ENCODE measurements at regions not wholly inside any gene's neighbourhood (a gene's known extent, or its start where the extent isn't known, plus 50 kb on each side); places are given as distances from the start of the nearest gene placed in this dataset.
"Not testable (repeated sequence)": the region's sequence is repeated elsewhere in the genome, so short reads cannot be mapped to it uniquely, and the experiment has no call there.

DNA sequence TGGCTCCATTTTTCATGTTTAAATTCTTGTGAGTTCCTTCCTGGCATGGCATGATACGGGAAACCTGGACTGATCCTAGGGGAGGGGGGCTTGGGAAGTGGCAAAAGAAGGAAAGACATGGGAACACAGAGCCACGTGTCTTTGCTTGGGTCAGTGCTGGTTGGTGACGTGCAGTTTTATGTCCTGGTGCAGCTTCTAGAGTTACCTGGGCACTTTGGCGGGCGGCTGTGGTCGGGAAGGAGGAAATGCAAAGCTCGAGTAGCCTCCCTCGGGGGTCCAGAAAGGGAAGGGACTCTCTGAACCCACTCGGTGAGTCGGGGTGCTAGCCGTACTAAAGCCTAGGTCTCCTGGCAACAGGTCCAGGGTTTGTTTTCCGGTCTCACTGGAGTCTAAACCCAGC, 94.6 kb downstream of the APOB start:
- DNase-seq (no peak), ATAC-seq (no peak)
- H3K27ac Mint-ChIP-seq, result no peak overlapping the region
- H3K4me3 Mint-ChIP-seq, result no peak overlapping the region
- no peaks in the 10 kb centered on the region for H3K9me3 Mint-ChIP-seq
- H3K4me1 Mint-ChIP-seq, result no peaks in the 10 kb centered on the region
- no peaks in the 10 kb centered on the region for H3K27me3 Mint-ChIP-seq

DNA sequence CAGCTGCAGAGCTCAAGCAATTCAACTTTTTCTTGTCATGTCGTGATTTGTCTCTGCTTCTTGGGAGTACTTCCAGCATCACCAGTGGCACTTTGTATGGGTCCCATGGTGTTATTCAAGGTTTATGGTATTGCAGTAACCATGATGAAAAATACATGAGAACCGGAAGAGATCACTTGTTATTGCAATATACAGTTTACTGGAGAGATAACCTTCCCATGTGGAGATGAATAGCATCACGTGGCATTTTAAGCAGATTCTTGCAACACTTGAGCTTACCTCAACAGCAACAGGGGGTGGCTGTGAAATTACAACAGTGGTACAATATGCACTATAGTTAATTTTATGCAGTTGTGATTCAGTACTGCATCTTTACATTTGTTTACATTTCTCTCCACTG, 97.4 kb downstream of the APOB start:
- DNase-seq, result no peak
- Mint-ChIP-seq H3K9me3 (no peaks in the 10 kb centered on the region), H3K4me3 (no peak overlapping the region), H3K4me1 (no peaks in the 10 kb centered on the region), H3K27ac (no peak overlapping the region), H3K27me3 (peaks cover 8% of the 10 kb centered on the region)
- ATAC-seq, result no peak

DNA sequence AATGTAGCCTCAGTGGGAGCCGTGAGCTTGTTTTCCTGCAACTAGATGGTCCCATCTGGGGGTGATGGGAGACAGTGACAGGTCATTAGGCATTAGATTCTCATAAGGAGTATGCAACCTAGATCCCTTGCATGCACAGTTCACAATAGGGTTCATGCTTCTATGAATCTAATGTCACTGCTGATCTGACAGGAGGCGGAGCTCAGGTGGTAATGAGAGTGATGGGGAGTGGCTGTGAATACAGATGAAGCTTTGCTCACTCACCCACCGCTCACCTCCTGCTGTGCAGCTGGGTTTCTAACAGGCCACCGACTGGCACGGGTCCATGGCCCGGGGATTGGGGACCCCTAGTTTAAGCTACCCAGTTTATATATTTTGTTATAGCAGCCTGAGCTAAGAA, 100.2 kb downstream of the APOB start:
- not testable (repeated sequence) for H3K27ac Mint-ChIP-seq, DNase-seq, ATAC-seq, H3K9me3 Mint-ChIP-seq, H3K4me3 Mint-ChIP-seq, H3K4me1 Mint-ChIP-seq
- peaks cover 25% of the 10 kb centered on the region for H3K27me3 Mint-ChIP-seq

DNA sequence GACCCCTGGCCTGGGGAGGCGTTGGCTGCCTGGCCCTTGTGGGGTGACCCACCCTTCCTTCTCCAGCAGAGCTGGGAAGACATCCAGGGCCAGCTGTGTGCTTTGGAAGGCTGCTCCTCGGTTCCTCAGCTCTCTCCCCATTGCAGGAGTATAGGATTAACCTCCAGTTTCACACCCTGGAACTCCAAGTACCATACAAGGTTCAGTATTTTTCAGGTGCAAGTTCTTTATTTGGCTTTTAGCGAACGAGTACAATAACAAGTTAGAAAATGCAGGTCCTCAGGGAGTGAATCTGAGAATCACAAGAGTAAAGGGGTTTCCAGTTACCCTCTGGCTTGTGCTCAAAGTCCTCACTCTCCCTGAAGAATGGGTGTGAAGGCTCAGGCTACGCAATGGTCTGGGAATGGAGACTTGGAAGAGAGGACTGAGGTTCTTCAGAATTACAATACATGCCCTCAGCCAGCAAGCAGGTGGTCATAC, 101.2 kb downstream of the APOB start:
- Mint-ChIP-seq H3K9me3 (no peaks in the 10 kb centered on the region), H3K4me1 (no peaks in the 10 kb centered on the region), H3K4me3 (no peak overlapping the region), H3K27ac (no peak overlapping the region), H3K27me3 (peaks cover 26% of the 10 kb centered on the region)
- ATAC-seq (no peak), DNase-seq (no peak)

DNA sequence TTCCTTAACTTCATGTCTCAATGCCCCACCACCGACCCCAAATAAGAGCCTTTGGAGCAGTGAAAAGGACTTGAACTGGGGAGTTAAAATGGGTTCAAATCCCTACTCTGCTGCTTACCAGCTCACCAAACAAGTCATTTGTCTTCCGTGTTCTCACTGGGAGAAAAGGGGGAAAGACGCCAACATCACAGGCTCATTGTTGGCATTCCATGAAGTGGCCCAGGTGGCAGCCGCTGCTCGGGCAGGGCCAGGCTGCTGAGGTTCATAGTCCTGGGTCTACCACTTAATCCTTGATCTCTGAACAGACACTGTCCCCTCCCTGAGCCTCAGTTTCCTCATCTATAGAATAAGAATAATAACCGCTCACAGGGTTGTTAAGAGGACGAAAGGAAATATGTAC, 103.0 kb downstream of the APOB start:
- Mint-ChIP-seq H3K4me1 (no peaks in the 10 kb centered on the region), H3K27me3 (peaks cover 26% of the 10 kb centered on the region), H3K27ac (no peak overlapping the region), H3K9me3 (no peaks in the 10 kb centered on the region), H3K4me3 (no peak overlapping the region)
- ATAC-seq (no peak), DNase-seq (no peak)

DNA sequence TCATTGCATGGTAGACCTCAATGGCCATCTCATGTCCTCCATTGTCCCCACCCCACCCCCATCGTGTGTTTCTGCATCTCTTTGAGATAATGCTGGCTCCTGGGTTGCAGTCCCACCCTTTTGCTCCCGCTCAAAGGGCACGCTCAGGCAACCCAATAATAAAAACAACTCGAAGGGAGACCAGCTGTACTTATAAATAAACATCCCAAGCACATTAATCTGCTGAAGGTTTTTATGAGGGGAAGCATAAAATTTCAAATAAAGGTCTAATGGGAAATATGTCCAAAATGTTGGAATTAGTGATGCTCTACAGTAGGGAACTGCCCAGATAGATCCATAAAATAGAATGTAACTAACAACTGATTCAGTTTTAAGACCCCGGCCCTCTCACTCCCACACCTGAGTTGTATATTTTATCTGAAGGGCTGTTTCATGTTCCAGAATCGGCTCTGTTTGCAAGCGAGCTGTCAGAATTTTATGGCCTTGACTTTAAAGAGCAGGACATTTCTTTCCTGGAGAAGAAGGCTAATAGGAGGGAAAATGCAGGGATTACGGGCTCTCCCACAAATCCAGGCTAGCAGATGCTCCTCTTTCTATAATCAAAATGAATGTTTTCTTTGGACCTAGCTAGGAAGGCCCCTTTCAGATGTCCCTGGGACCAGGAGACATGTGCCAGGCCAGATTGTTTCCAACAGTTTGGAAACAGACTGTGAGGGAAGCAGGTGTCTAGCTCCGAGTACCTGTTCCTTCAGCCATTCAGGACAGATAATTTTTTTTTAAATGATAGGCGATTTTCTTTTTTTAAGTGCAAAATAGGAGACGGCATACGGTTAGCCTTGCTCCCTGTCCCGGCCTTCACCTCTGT, 103.7 kb downstream of the APOB start:
- Mint-ChIP-seq H3K27ac (no peak overlapping the region), H3K4me1 (no peaks in the 10 kb centered on the region), H3K27me3 (peaks cover 26% of the 10 kb centered on the region), H3K4me3 (no peak overlapping the region), H3K9me3 (no peaks in the 10 kb centered on the region)
- ATAC-seq, result no peak
- DNase-seq, result no peak

DNA sequence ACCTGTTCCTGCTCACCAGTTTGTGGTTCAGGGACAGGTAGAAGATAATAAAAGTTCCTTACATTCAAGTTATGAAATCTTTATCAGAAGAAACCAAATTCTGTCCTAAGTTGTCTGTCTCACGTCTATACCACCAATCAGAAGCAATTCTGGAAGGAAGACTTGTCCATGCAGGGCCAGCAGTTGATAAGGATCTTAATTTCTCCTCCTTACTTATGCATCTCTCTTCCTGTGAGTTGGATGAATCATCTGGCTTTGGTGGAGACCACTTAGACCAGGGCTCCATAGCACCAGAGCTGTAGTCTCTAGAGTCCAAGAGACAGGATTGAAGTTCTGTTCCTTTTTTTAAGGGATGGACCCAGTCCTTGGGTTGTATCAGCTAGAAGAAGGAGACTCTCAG, 106.5 kb downstream of the APOB start:
- no peaks in the 10 kb centered on the region for H3K9me3 Mint-ChIP-seq
- peaks cover 38% of the 10 kb centered on the region for H3K27me3 Mint-ChIP-seq
- no peaks in the 10 kb centered on the region for H3K4me1 Mint-ChIP-seq
- ATAC-seq, result no peak
- H3K27ac Mint-ChIP-seq, result no peak overlapping the region
- no peak for DNase-seq
- H3K4me3 Mint-ChIP-seq, result no peak overlapping the region

DNA sequence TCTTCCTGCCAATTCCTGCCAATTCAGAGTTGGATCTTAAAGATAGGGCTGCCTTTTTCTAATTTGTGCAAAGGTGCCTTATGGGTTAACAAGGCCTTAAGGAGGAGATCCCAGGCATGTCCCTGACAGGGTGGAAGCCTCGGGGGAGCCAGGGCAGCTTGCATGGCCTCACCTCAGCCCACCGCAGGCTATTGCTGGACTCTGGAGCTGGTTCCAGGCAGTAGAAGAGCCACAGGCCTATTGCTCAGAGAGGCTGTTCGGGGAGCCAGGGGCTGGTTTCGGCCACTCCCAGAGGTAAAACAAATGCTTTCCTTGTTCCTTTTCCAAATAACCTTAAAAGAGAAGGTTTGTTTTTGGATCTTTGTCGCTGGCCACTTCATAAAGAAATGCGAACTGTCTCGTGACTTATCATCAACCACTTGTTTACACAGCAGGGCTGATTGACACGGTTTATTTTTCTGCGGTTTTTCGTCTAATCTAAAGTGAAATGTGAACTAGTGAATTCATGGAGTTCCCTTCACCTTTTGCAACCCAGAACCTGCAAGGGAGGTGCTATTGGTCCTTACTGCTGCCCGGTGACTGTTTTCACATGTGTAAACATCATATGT, 108.6 kb downstream of the APOB start:
- H3K4me3 Mint-ChIP-seq, result no peak overlapping the region
- no peak for ATAC-seq

DNA sequence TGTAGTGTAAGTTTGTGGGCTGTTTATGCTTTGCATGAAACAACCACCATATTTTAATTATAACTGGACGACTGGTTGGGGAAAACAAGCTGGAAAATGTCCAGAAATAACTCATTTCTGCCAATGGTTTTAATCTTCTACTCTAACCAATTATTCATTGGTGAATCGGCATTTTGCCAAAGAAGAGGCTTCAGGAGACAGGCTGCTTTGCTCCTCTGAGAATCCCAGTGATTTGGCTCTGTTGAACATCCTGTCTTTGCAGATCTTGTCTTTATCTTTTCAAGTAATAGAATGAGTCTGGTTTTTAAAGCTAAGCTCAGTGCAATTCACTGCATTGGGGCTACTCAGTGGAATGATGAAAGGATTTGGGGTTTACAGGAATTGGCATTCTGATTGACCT, 109.6 kb downstream of the APOB start:
- H3K4me1 Mint-ChIP-seq, result no peaks in the 10 kb centered on the region
- H3K27me3 Mint-ChIP-seq, result peaks cover 25% of the 10 kb centered on the region
- DNase-seq (no peak), ATAC-seq (no peak)
- H3K27ac Mint-ChIP-seq, result no peak overlapping the region
- peaks cover 0 to 4% of the 10 kb centered on the region in 2 donors for H3K9me3 Mint-ChIP-seq
- H3K4me3 Mint-ChIP-seq, result no peak overlapping the region

More for the DNA sequence above, 108.6 kb downstream of the APOB start:
- no peaks in the 10 kb centered on the region for H3K4me1 Mint-ChIP-seq
- H3K27me3 Mint-ChIP-seq, result peaks cover 27% of the 10 kb centered on the region
- no peak for DNase-seq
- no peak overlapping the region for H3K27ac Mint-ChIP-seq
- H3K9me3 Mint-ChIP-seq, result no peaks in the 10 kb centered on the region

DNA sequence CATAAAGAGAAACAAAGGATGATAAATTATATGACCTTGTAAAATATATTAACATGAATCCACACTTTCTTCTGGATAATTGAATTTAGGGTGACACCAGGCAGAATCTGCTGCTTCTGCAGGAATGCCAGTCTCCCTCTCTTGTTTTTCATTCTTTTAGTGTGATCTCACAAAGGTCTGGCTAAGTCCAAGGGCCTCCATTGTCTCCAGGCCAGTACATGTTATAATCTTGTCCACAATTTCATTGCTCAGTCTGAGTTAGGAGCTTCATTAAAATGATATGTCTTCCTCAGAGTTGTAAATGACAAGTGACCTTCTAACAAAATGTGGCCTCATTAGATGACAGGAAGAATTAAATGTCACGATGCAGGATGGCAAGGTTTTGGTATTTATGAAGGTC, 110.2 kb downstream of the APOB start:
- no peak for DNase-seq
- no peak overlapping the region for H3K27ac Mint-ChIP-seq
- no peak overlapping the region for H3K4me3 Mint-ChIP-seq
- peaks cover 3 to 9% of the 10 kb centered on the region in 2 donors for H3K9me3 Mint-ChIP-seq
- H3K27me3 Mint-ChIP-seq, result peaks cover 20% of the 10 kb centered on the region
- no peak for ATAC-seq
- no peaks in the 10 kb centered on the region for H3K4me1 Mint-ChIP-seq

DNA sequence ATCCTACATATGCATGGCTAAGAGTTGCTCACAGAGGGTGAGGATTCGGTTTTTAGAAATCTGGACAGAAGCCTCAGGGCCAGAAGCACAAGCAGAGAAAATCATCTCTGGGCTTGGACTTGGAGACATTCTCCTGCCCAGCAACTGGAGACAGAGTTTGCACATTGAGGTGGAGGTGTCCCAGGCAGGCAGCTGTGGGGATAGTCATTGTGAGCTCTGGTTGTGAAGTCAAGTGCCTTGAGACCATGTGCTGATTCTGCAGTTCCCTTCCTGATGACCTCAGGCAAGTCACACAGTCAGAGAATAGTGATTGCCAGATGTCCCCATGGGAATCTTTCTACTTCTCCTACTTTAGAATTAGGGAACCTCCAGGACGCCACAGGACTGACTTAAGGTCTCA, 108.4 kb upstream of the LDAH start:
- Mint-ChIP-seq H3K4me1 (no peaks in the 10 kb centered on the region), H3K27ac (no peak overlapping the region), H3K27me3 (peaks cover 18% of the 10 kb centered on the region), H3K4me3 (no peak overlapping the region), H3K9me3 (peaks cover 12 to 23% of the 10 kb centered on the region in 2 donors)
- no peak for DNase-seq
- no peak for ATAC-seq

DNA sequence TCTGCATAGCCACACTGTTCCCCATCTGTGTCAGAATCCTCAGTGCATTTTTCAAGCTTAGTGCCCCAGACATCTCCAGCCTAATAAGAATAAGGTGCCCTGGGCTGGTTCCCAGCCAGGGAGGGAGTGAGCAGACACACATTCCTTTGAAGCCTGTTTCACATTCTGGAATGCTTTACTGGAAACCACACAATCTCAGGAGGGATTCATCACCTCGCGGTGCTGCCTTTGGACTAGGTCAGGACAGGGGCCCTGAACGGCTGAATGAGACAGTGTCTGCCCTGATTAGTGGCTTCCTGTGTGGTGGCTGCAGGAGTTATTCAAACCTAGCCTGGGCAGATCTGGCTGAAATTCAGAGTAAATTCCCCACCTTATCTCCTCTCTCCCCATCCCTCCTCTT, 108.0 kb upstream of the LDAH start:
- Mint-ChIP-seq H3K4me3 (no peak overlapping the region), H3K9me3 (peaks cover 12 to 23% of the 10 kb centered on the region in 2 donors), H3K27me3 (peaks cover 20% of the 10 kb centered on the region), H3K4me1 (no peaks in the 10 kb centered on the region), H3K27ac (no peak overlapping the region)
- ATAC-seq, result no peak
- DNase-seq, result no peak

DNA sequence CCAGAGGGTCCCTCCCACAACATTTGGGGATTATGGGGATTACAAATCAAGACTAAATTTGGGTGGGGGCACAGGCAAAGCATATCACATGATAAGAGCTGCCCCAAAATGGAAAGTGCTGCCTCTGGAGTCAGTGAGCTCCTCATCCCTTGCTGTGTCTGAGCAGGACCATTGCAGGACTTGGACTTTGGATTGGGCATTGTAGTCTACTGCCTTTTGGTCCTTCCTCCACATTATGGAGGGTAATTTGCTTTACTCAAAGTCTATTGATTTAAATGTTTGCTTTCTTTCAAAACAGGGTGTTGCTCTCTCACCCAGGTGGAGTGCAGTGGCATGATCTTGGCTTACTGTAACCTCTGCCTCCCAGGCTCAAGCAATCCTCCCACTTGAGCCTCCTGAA, 106.8 kb upstream of the LDAH start:
- H3K9me3 Mint-ChIP-seq, result peaks cover 12 to 23% of the 10 kb centered on the region in 2 donors
- no peaks in the 10 kb centered on the region for H3K4me1 Mint-ChIP-seq
- H3K4me3 Mint-ChIP-seq, result no peak overlapping the region
- DNase-seq, result no peak
- H3K27me3 Mint-ChIP-seq, result peaks cover 28% of the 10 kb centered on the region
- no peak for ATAC-seq
- no peak overlapping the region for H3K27ac Mint-ChIP-seq

DNA sequence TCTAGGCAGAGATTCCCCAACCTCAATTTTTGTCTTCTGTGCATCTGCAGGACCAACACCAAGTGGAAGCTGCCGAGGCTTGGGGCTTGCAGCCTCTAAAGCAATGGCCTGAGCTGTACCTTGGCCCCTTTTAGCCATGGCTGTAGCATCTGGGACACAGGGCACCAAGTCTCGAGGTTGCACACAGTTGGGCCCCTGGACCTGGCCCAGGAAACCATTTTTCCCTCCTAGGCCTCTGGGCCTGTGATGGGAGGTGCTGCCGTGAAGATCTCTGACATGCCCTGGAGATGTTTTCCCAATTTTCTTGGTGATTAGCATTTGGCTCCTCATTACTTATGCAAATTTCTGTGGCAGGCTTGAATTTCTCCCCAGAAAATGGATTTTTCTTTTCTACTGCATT, 105.7 kb upstream of the LDAH start:
- Mint-ChIP-seq H3K27me3 (peaks cover 34% of the 10 kb centered on the region), H3K4me3 (no peak overlapping the region), H3K9me3 (peaks cover 12 to 23% of the 10 kb centered on the region in 2 donors), H3K4me1 (no peaks in the 10 kb centered on the region), H3K27ac (no peak overlapping the region)
- no peak for ATAC-seq
- no peak for DNase-seq

DNA sequence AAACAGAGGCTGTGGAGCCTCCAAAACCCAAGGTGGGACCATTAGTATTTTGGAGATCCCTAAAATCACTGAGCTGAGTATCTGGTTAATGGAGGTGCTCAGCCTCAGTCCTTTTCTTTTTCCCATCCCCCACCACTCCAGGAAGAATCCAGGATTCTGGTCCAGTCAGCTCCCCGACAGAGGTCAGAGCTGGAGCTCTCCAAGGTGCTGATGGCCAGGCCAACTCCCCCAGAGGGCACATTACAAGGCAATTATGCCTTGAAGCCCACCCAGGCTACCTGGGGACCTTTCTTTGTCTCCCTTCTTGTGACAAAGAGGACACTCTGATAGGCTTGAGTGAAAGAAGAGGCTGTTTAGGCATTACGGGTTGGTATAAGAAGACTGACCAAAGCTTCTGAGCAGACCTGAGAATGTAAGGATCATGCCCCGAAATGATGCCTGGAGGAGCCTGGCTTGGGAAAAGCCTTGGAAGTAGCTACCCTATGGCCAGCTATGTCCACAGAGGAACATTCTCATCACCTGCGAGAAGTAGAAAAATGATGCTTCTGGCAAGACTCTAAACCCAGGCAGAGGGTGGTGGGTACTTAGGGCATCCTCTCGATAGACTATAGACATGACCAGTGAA, 102.5 kb upstream of the LDAH start:
- DNase-seq, result no peak
- peaks cover 12 to 23% of the 10 kb centered on the region in 2 donors for H3K9me3 Mint-ChIP-seq
- H3K27ac Mint-ChIP-seq, result no peak overlapping the region
- ATAC-seq, result no peak
- H3K4me1 Mint-ChIP-seq, result no peaks in the 10 kb centered on the region
- H3K4me3 Mint-ChIP-seq, result no peak overlapping the region
- H3K27me3 Mint-ChIP-seq, result peaks cover 28% of the 10 kb centered on the region

DNA sequence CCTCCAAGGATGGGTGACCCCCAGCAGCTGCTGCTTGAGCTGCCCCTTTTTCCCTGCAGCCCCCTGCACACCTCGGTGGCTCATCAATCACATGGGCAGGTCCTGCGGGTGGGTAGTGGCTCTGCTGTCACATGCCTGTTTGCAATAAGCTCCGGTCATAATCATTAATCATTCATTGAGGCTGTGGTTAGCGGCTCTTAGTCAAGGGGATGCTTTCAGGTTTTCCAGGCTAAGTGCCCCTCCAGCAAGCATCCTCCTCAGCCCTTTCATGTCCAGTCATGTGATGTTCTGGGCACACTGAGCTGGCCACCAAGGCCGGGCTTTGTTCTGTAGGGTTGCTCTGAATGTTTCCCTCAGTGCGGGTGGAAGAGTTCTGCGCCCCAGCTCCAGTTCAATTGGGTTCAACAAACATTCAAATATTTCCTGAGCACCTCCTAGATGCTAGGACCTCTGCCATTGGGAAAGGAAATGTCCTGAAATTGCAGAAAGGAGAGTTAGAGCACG, 96.4 kb upstream of the LDAH start:
- Mint-ChIP-seq H3K4me1 (peaks cover under 1% of the 10 kb centered on the region), H3K27me3 (peaks cover 54% of the 10 kb centered on the region), H3K4me3 (no peak overlapping the region), H3K9me3 (no peaks in the 10 kb centered on the region), H3K27ac (no peak overlapping the region)
- DNase-seq, result no peak
- no peak for ATAC-seq
